HT1080 (cell line): ENCODE measurements at regions not wholly inside any gene's neighbourhood (a gene's known extent, or its start where the extent isn't known, plus 50 kb on each side); places are given as distances from the start of the nearest gene placed in this dataset. TPM values are rescaled to one million over a fixed set of nuclear protein-coding genes. Genes with fewer than 3 reads are reported as not detected.
"Not testable (repeated sequence)": the region's sequence is repeated elsewhere in the genome, so short reads cannot be mapped to it uniquely, and the experiment has no call there.

Experiments used
- DNase-seq: peaks from one replicate; pipeline ENCODE4 v3.0.0-alpha.2; 2015; ENCODE audit warnings: low read depth
- small RNA-seq: library from RNA; depleted of rRNA; stranded (forward); fragments of <200 nt; gene quantifications from one replicate; pipeline ENCODE3, GENCODE V24; 2014

DNA sequence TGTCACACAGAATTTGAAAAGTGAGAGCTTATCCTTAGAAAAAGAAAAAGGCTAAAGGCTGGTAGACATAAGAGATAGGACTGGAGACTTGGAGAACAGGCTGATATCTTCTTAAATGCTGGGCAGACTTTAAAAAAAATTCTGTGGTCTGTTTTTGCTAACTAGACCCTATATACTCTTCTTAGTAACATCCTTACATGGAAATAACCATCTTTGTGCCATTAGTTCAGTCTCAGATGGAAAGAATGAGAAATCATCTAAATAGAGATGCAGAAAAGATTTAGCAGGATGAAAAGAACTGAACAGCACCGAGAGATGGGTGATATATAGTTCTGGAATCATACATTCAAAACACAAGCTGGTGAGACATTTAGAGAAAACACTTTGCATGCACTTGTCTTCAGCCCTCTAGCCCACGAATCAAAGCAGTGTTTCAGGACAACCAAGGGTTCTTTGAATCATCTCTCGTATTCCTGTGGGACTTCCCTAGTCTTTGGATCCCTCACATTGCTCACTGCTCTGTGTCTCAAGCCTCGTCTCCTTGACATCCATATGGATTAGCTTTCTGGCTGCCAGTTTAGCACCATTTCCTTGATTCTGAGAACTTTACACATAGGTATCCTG is 93.0 kb upstream of the LYSMD4 start:
- DNase-seq, result no peak

- no peak for DNase-seq
Observed at GRCh38 chr15:99823346-99823745, 90.1 kb upstream of the LYSMD4 start.

GRCh38 chr15:99819981-99820718 is 86.9 kb upstream of the LYSMD4 start:
- DNase-seq, result no peak

- DNase-seq, result no peak
Observed at GRCh38 chr15:99818872-99819271, 85.6 kb upstream of the LYSMD4 start.

DNA sequence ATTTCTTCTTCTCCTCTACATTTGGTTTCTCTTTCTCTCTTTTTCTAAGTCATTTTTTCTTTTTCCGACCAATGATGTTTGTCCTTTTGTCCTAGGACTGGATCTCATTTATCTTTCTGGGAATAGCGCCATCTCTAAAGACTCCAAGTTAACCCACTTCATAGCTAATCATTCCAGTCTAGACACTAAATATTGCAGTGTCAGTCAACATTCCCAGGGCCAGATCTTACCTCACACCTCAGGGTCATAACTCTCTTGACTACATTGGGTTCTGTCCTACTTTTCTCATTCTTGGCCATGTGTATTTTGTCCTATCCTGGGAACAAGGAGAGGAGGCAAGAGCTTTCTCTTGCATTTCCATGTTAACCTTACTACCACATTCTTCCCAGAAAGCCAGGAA is 83.6 kb upstream of the LYSMD4 start:
- DNase-seq, result not testable (repeated sequence)

DNA sequence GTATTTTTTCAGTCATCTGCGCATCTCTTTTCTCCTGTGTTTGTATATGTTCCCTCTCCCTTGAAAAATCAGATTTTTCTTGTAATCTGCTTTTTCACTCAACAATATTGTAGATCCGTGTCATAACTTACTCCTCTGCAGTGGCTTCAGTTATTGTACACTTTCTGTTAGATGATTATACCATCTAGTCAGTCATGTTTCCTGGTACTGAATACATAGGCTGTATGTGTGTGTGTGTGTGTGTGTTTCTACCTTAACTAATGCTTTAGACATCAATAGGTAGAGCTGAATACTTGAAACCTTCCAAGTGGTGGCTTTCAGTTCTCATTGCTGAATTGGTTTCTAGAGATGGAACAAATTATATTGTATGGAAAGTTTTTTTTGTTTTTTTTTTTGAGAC is 77.4 kb upstream of the LYSMD4 start:
- not testable (repeated sequence) for DNase-seq

DNA sequence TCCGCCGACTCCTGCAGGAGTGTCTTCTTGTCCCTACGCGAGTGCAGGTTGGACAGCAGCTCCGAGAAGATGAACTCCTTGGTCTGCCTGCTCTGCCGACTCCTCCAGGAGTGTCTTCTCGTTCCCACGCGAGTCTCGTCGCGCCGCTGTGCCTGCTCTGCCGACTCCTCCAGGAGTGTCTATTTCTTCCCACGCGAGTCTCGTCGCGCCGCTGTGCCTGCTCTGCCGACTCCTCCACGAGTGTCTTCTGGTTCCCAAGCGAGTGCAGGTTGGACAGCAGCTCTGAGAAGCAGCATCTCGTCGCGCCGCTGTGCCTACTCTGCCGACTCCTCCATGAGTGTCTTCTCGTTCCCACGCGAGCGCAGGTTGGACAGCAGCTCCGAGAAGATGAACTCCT is 66.6 kb upstream of the LYSMD4 start:
- not testable (repeated sequence) for DNase-seq

GRCh38 chr15:99799182-99799853 is 66.1 kb upstream of the LYSMD4 start:
- not testable (repeated sequence) for DNase-seq

DNA sequence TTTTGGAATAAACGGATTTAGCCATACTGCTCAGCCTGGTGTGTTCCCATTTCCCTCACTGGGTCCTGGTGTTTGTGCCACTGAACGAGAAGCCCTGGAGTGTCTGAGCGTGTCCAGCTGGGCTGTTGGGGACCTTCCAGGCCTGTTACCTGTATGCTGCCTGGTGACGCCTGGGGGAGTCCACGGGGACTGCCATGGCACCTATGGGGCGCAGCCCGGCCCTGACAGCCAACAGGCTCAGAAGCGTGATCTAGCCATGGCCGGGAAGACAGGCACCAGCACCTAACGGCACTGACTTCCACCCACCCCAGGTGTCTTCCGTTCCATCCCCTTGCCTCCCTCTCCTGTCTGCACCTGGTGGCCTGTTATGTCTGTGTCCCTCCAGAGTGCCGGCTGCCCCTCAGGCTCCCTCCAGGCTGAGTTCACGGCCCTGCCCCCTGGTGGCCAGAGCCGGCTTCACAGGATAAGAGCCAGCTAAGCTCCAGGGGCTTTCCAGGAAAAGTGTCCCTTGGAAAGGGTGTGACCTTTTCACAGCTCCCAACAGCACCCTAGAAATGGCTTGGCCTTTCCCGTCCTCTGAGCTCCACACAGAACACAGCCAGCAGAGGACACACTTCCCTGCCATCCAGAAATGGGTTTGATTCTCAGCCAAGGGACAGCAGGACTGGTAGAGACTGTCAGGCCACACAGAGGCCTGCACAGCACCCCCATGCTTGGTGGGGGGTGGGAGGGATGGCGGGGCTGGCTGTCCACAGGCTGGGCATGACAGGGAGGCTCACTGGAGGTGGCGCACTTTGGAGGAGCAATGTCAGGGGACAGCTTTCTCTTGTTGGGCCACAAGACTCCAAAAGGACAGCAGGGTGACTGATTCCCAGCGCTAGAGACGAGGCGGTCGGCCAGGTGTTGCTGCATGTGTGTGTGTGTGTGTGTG is 64.0 kb upstream of the LYSMD4 start:
- DNase-seq, result not testable (repeated sequence)

DNA sequence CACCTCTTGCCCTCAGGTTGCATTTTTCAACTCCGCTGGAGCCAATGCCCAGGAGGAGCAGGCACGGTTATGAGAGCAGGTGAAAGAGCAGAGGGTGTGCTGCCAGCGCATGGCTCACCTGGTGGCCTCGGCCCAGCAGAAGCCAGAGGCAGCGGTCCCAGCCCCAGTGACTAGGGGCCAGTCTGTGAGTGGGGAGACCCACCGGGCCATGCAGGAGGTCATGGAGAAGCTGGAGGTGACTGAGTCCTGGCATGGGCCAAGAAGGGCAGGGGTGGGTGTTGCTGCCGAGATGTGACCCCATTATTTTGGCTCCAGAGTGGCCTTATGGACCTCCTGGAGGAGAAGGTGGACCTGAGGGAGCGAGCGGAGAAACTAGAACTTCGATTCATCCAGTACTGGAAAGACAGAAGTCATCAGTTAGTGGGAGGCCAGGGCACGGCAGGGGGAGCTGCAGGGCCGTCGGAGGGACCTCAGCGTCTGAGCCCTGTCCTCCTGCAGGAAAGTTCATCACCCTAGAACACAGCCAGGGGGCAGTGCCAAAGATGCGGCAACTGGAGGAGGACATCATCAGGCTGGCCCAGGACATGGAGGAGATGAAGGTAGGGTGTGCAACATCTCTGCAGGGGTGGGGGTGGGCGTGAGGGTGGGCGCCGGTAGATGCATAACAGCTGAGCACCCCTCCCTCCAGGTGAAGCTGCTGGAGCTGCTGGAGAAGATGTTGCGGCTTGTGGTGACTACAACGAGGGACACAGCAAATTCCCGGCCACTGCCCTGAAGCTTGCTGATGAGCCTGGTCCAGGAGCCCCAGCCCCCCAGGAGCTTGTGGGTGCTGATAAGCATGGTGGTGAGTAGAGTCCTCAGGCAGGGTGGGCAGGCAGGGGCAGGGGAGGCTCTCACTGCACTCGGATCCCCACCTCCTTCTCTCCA is 58.9 kb upstream of the LYSMD4 start:
- DNase-seq, result peak; percentile 55

GRCh38 chr15:99790751-99791150 is 57.5 kb upstream of the LYSMD4 start:
- DNase-seq, result peak; percentile 7

- DNase-seq, result no peak
Observed at GRCh38 chr15:99788156-99788555, 54.9 kb upstream of the LYSMD4 start.

DNA sequence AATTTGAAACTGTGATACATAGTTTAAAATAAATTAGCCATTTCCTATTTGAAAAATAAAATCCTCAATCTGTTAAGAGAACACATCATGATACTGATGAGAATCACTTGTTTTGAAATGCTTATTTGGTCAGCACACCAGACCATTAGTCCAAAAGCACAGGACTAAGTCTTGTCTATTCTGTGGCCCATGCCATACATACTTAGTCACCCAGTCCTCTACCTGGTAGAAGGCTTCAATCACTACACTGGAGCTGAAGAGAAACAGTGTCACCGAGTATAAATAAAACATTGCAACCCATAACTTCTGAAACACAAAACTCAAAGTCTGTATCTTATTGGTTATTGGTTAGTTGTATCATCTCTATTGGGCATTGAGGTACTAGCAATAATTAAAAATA is 51.6 kb upstream of the LYSMD4 start:
- DNase-seq, result not testable (repeated sequence)

DNA sequence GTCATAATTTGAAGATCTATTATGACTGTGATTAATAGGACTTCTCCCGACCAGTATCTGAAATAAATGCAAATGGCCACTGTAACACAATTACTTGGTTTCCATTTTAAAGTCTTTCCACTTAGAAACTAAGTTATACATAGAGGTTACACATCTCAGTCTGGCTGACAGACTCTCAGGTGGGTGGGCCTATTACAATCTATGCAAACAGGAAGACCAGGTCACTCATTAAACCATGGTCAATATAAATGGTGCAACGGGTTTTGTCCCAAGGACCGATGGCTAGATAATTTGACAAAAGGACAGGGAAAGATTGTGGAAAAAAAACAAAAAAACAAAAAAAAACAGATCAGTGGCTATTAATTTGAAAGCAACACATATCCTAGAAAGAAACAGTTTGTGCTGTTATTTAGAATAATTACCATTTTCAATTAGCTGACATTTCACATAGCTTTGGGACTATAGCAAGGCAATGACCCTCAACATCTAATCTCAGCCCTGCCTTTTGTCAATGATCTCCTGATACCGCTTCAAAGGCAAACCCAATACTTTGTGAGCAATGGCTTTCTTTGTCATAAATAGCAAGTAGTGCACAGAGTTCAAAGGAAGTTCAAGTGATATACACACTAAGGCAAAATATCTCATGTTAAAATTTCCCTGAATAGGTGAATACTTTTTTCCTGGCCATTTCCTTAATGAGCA is 50.8 kb upstream of the LYSMD4 start:
- DNase-seq, result not testable (repeated sequence)

Small RNA genes lying in the stretch of these regions (small RNA-seq; reads per million reads assigned to genes)
- gene RN7SL484P, result not detected
